ENCODE measurements at regions not wholly inside any gene's neighbourhood (a gene's known extent, or its start where the extent isn't known, plus 50 kb on each side); places are given as distances from the start of the nearest gene placed in this dataset.

GRCh38 chr5:35483780-35484179, 133.9 kb upstream of the SPEF2 start:
- no peak overlapping the region for H2AFZ ChIP-seq
- no peaks in the 10 kb centered on the region for H3K27me3 ChIP-seq (replicated peaks; ENCODE audit: insufficient read depth)
- H3K4me3 ChIP-seq, result no peak overlapping the region
- no peaks in the 10 kb centered on the region for H4K20me1 ChIP-seq (ENCODE audit: insufficient read depth)
- no peak overlapping the region for H3K27ac ChIP-seq
- H3K4me2 ChIP-seq (ENCODE audit: unreplicated experiment), result no peak overlapping the region
- H3K9me3 ChIP-seq (ENCODE audit: low read depth), result no peaks in the 10 kb centered on the region
- no peaks in the 10 kb centered on the region for H3K36me3 ChIP-seq (ENCODE audit: low read depth)
- no peaks in the 10 kb centered on the region; the same call in 1 of the 2 replicates for H3F3A ChIP-seq (ENCODE audit: insufficient read depth)
- 0 out of 2 replicates have a peak, but pooled peaks cover 7% of the 10 kb centered on the region for H3K4me1 ChIP-seq (ENCODE audit: insufficient read depth)
- 39 to 42% methylated on average over 2 of the region's 2 CpGs for WGBS, 2 experiments (ENCODE audit: low coverage in 1 of 2, low lambda C conversion rate in 2 of 2, missing lambda C conversion rate in 2 of 2)
- H3K9ac ChIP-seq, result no peak overlapping the region
- in situ Hi-C loops (cut with MboI), result no loop called here
- no peak for DNase-seq
- H3K9me2 ChIP-seq (ENCODE audit: insufficient read depth), result no peaks in the 10 kb centered on the region
- TF ChIP-seq EZH2phosphoT487 (IDR thresholded peaks at IDR 0.05; ENCODE audit: insufficient read depth, low read depth), result no peak
- TF ChIP-seq EZH2 (IDR thresholded peaks at IDR 0.05; ENCODE audit: insufficient read depth, poor library complexity, severe bottlenecking), result no peak
- no peaks in the 10 kb centered on the region for H3K79me2 ChIP-seq (ENCODE audit: insufficient read depth)

GRCh38 chr5:35483191-35483590, 134.5 kb upstream of the SPEF2 start:
- no peaks in the 10 kb centered on the region for H3K27me3 ChIP-seq (replicated peaks; ENCODE audit: insufficient read depth)
- no peak for TF ChIP-seq EZH2 (IDR thresholded peaks at IDR 0.05; ENCODE audit: insufficient read depth, poor library complexity, severe bottlenecking)
- TF ChIP-seq EZH2phosphoT487 (IDR thresholded peaks at IDR 0.05; ENCODE audit: insufficient read depth, low read depth), result no peak
- no peaks in the 10 kb centered on the region; the same call in 1 of the 2 replicates for H3F3A ChIP-seq (ENCODE audit: insufficient read depth)
- H3K36me3 ChIP-seq (ENCODE audit: low read depth), result no peaks in the 10 kb centered on the region
- in situ Hi-C loops (cut with MboI), result no loop called here
- H4K20me1 ChIP-seq (ENCODE audit: insufficient read depth), result no peaks in the 10 kb centered on the region
- no peak overlapping the region for H3K4me3 ChIP-seq
- no peak for DNase-seq
- no peak overlapping the region for H3K27ac ChIP-seq
- no peaks in the 10 kb centered on the region for H3K9me2 ChIP-seq (ENCODE audit: insufficient read depth)
- 0 out of 2 replicates have a peak, but pooled peaks cover 5% of the 10 kb centered on the region for H3K4me1 ChIP-seq (ENCODE audit: insufficient read depth)
- H2AFZ ChIP-seq, result no peak overlapping the region
- H3K79me2 ChIP-seq (ENCODE audit: insufficient read depth), result no peaks in the 10 kb centered on the region
- no peaks in the 10 kb centered on the region for H3K9me3 ChIP-seq (ENCODE audit: low read depth)
- H3K9ac ChIP-seq, result no peak overlapping the region
- H3K4me2 ChIP-seq (ENCODE audit: unreplicated experiment), result no peak overlapping the region

GRCh38 chr5:35482167-35482755, 135.4 kb upstream of the SPEF2 start:
- Histone ChIP-seq H3K9ac (no peak overlapping the region), H3K4me2 (ENCODE audit: unreplicated experiment) (no peak overlapping the region), H3K9me3 (ENCODE audit: low read depth) (no peaks in the 10 kb centered on the region), H3F3A (ENCODE audit: insufficient read depth) (no peaks in the 10 kb centered on the region; the same call in 1 of the 2 replicates), H4K20me1 (ENCODE audit: insufficient read depth) (no peaks in the 10 kb centered on the region), H3K36me3 (ENCODE audit: low read depth) (no peaks in the 10 kb centered on the region), H3K27ac (no peak overlapping the region), H3K27me3 (replicated peaks; ENCODE audit: insufficient read depth) (no peaks in the 10 kb centered on the region), H3K9me2 (ENCODE audit: insufficient read depth) (no peaks in the 10 kb centered on the region), H2AFZ (no peak overlapping the region), H3K4me1 (ENCODE audit: insufficient read depth) (no peaks in the 10 kb centered on the region), H3K79me2 (ENCODE audit: insufficient read depth) (no peaks in the 10 kb centered on the region), H3K4me3 (no peak overlapping the region)
- no peak for TF ChIP-seq EZH2 (IDR thresholded peaks at IDR 0.05; ENCODE audit: insufficient read depth, poor library complexity, severe bottlenecking)
- TF ChIP-seq EZH2phosphoT487 (IDR thresholded peaks at IDR 0.05; ENCODE audit: insufficient read depth, low read depth), result no peak
- in situ Hi-C loops (cut with MboI), result no loop called here
- no peak for DNase-seq
- whole genome bisulfite sequencing, 2 experiments (ENCODE audit: low coverage in 1 of 2, low lambda C conversion rate in 2 of 2, missing lambda C conversion rate in 2 of 2), result 91 to 92% methylated on average over 5 of the region's 5 CpGs

GRCh38 chr5:35478856-35479682, 138.6 kb upstream of the SPEF2 start:
- TF ChIP-seq EZH2phosphoT487 (IDR thresholded peaks at IDR 0.05; ENCODE audit: insufficient read depth, low read depth), result no peak
- TF ChIP-seq EZH2 (IDR thresholded peaks at IDR 0.05; ENCODE audit: insufficient read depth, poor library complexity, severe bottlenecking), result no peak
- H3K79me2 ChIP-seq (ENCODE audit: insufficient read depth), result no peaks in the 10 kb centered on the region
- H3K4me2 ChIP-seq (ENCODE audit: unreplicated experiment), result peak overlapping the region; percentile 86
- H3K27ac ChIP-seq, result peak overlapping the region; percentile 72
- WGBS, 2 experiments (ENCODE audit: low coverage in 1 of 2, low lambda C conversion rate in 2 of 2, missing lambda C conversion rate in 2 of 2), result 41 to 44% methylated on average over 5 of the region's 5 CpGs
- H3K27me3 ChIP-seq (replicated peaks; ENCODE audit: insufficient read depth), result no peaks in the 10 kb centered on the region
- no peaks in the 10 kb centered on the region; the same call in 1 of the 2 replicates for H3F3A ChIP-seq (ENCODE audit: insufficient read depth)
- no peaks in the 10 kb centered on the region for H4K20me1 ChIP-seq (ENCODE audit: insufficient read depth)
- H3K9me3 ChIP-seq (ENCODE audit: low read depth), result no peaks in the 10 kb centered on the region
- peak overlapping the region; percentile 77 for H3K9ac ChIP-seq
- H2AFZ ChIP-seq, result peak overlapping the region; percentile 97
- no peaks in the 10 kb centered on the region for H3K4me1 ChIP-seq (ENCODE audit: insufficient read depth)
- no peaks in the 10 kb centered on the region for H3K9me2 ChIP-seq (ENCODE audit: insufficient read depth)
- peak overlapping the region; percentile 66 for H3K4me3 ChIP-seq
- in situ Hi-C loops (cut with MboI), result no loop called here
- H3K36me3 ChIP-seq (ENCODE audit: low read depth), result no peaks in the 10 kb centered on the region
- DNase-seq, result peak; percentile 72
